Right ventricle myocardium superior (tissue), 1 donor: ENCODE measurements at regions not wholly inside any gene's neighbourhood (a gene's known extent, or its start where the extent isn't known, plus 50 kb on each side); places are given as distances from the start of the nearest gene placed in this dataset.
A peak's percentile ranks its signal among the peaks of the same experiment; 100 is the strongest.

Experiments
- ATAC-seq: fragments of 200-7000 bp; cut with Tn5 transposase; one replicate; pipeline ENCODE4 v1.9.1; 2020; ENCODE audit warnings: mild to moderate bottlenecking; ENCODE audit not compliant: poor library complexity
- DNase-seq: peaks from one replicate; pipeline ENCODE4 v3.0.0-alpha.2; 2020
- intact Hi-C: fragments of 100-400 bp; cut with DNase I; formaldehyde crosslinking; loops from one replicate; pipeline ENCODE4 v1.11.2; 2022
- donor health status: DM: no; HTN: yes; CAD: no; lungs with severe emphysema.

DNA sequence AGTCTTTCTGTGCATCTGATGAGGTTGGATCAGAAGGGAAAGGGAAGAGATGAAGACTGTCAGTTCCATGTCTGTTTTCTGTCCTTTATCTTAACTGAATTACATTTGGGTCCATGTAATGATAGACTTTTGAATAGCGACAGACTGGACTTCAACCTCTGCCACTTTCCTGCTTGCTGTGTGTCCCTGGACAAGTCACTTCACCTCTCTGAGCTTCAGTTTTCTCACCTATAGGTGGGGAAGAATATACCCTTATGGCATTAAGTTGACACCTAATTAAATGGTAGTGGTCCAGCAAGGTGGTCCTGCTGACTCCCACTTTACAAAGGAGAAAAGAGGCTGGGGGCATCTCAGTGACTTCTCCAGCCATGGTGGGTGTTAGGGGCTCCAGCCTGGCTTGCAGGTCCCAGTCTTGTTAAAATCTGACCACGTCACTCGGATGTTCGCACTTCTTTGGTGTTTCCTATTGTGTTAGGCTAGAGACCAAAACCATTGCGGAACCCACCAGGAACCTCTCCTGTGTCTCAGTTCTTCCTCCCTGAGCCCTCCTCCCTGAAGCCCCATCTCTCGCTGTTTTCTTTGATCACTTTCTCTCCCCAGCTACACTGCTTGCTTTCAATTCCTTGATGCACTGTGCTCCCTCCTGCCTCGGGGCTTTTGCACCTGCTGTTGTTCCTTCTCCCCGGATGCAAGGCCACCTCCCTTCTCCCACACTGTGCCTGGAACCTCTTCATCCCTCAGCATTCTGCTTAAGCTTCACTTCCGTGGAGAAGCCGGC lies 256.5 kb downstream of the NSG2 start:
- ATAC-seq (no peak), DNase-seq (no peak)
- intact Hi-C loops = no loop called here

DNA sequence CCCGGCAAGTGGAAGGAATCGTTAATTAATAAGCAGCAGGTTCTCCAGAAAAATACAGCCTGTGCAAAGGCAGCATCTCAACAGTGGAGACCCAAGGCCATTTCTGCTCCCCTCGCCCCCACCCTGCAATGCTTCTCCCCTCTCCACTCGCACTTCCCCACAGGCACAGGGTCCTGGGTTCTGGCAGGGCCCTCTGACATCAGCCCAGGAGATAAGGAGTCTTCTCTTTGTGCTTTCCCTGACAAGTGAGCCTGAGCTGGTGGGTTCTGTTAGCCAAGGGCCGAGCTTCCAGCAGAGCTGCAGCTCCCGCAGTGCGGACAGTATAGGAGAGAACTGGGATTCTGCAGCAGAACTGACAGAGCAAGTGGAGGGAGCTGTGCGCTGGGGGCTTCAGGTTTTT lies 257.5 kb downstream of the NSG2 start:
- intact Hi-C loops = no loop called here
- DNase-seq (no peak), ATAC-seq (no peak)

DNA sequence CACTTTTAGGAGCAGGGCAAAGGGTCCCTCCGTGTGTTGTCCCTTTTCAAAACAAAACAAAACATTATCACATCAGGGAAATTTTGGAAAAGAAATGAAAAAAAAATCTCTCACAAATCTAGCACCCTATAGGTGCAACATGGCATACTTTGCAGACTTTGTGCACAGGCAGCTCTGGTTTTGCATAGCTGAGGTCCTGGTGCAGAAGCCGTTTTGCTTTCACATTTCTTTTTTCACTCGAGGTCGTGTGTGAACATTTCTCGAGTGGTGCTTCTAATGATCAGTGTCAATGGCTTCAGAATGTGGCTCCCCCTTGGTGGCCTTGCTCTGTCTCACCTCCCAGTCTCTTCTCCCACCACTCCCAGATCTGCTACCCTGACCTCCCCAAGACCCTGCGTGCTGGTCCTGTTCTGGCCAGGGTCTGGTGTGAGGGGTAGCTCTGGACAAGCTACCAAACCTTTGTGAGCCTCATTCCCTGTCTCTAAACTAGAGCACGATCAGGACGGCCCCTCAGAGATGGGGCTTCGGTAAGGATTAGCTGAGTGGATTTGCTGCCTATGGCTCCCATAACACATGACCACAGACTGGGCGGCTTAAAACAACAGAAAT lies 258.0 kb downstream of the NSG2 start:
- DNase-seq (no peak), ATAC-seq (no peak)
- intact Hi-C loops = no loop called here

DNA sequence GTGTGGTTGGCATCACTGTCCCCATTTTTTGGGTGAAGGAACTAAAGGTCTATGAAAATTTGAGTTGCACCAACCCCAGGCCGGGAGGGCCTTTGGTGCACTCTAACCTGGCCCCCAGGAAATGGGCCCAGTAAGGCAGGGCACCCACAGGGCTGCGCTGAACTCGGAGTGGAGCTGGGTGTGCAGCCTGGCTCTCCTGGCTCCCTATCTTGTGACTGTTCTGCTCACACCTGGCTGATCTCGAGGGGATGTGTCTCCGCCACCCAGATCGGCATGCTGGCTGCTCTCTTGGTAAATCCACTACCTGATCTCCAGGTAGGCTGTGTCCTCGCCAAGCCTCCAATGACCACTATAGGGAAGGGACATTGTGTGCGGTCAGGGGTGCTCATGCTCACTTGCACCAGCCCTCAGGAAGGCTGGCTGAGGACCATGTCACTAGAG lies 259.8 kb downstream of the NSG2 start:
- intact Hi-C loops = no loop called here
- ATAC-seq (no peak), DNase-seq (no peak)

DNA sequence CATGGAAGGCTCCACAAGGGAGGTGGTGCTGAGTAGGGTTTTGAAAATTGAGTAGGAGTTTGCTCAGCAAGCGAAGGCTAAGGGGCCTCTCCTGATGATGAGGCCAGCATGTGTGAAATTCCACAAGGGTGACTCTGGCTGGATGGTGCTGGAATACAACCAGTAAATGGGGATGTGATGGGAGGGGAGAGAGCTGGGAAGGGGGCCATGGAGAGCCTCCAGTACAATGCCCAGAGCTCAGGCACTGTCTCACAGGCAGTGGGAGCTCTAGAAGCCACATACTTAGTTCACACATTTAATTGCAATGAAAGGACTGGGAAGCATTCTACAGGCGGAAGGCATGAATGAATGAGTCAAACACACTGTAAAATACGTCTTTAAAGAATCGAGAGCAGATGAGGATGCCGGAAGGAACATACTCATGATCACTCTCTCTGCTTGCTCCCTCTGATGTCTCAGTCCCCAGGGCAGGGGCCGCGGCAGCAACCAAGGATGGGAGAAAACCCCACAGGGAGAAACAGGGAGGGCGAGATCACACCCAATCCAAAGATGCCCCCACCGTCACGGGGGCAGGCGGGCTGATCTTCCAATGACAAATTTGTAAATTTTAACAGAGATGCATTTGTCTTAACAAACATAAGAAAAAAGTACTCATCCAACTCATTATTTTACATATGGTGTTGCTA lies 261.0 kb downstream of the NSG2 start:
- intact Hi-C loops = no loop called here
- DNase-seq (no peak), ATAC-seq (no peak)

DNA sequence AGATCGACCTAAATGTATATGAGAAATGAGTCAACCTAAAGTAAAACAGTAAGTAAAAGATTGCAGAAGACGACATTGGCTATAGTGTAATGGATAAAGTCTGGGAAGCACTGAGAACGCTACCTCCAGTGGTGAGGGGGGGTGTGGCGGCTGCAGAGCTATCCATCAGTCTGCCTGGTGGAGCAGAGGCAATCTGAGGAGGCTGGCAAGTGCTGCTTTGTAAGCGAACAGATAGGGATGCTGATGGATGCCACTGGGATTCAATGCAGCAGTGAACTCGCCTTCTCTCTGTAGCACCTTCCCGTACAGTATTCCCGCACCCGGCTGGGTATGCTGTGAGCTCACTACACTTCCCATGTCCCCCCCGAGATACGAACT lies 261.5 kb downstream of the NSG2 start:
- DNase-seq (no peak), ATAC-seq (no peak)
- intact Hi-C loops = no loop called here

DNA sequence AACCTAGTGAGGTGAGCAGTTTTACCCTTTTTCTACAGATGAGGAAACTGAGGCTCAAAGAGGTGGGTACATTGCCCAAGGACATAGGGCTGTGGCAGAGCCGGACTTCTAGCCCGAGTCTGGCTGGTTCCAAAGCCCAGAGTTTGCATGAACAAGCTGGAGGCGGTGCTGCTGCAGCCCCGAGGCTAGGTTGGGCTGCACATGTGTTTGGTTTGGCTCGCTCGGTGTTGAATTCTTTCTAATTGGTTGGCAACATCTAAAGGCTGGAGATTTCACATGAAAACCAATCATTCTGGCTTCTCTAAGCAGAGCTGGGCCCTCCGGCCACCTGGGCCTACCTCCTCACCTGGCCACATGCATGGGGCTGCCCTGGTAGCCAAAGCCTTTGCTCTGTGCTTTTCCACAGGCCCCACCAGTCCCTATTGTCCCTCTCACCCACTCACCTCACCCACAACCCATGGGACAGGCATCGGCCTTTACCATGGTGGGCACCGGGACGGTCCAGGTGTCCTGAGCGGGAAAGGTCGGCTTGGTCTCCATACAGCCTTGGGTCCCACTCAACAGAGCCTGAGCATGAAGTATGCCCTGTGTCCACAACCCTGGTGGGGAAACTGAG lies 262.3 kb downstream of the NSG2 start:
- no peak for DNase-seq
- intact Hi-C loops = no loop called here
- no peak for ATAC-seq

DNA sequence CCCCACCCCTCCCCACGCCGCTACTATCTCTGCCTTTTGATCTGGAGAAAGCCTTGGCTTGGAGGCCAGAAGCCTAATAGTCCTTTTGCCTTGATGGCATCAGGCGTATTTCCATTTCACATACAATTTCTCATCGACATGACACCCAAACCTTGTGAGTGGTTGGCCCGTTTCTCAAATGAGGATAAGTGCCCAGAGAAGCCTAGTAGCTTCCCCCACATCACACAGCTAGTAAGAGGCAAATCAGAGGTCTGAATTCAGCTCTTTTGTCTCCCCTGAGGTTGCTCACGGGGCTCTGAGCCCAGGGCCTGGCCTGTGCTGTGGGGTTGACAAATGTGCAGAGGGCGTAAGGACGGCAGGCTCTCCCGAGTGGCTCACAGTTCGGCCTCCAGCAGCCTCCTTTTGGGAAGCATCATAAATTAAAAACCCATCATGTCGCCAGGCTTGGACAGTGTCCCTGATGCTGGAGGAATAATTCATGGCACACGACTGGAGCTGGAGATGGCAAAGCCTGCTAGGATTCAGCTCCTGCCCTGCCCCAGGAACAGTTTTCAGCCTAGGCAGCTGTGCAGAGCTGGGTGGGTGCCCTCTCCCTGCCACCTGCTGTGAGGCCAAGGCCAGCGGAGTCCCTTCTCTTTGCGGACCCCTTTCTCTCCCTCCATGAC lies 263.8 kb downstream of the NSG2 start:
- no peak for ATAC-seq
- no peak for DNase-seq
- intact Hi-C loops = no loop called here

DNA sequence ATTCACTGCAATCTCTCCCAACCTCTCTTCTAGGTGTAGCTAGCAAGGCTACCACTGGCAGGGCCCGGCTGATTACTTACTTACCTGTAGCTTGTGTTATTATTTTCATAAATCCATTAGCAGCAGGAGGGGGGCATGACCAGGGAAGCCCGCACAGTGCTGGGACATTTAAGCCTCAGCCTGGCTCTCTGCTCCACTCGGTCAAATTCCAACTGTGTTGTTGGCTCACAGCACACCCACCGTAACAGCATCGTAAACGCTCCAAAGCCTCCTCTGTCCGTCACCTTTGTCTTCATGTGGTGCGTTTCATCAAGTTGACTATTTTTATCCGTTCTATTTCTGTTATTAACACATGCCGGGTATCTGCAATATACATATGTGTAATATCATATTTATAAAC lies 264.7 kb downstream of the NSG2 start:
- intact Hi-C loops = loop anchor here (2.0 to 10.0 kb wide), 2 partner anchors 265 to 685 kb away; partner anchors contain the start of gene NSG2
- no peak for ATAC-seq

DNA sequence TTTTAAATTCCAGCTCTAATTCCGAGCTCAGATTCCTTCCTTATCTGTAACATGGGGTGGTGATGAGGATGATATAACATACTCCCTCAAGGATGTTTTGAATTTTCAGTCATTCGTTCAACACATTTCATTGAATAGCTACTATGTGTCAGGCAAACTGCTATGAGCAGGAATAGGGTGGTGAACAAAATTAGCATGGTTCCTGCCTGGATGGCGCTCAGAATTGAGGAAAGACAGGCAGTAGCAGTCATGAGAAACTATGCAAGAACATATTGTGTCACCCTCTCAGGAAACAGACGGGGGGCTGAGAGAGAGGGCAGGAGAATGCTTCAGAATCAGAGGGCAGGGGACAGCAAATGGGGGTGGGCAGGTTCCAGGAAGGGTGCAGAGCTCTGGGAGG lies 265.2 kb downstream of the NSG2 start:
- intact Hi-C loops = loop anchor here (2.0 to 10.0 kb wide), 2 partner anchors 266 to 686 kb away; partner anchors contain the start of gene NSG2
- DNase-seq = no peak
- ATAC-seq = no peak

More for the DNA sequence above, 264.7 kb downstream of the NSG2 start:
- no peak for DNase-seq

DNA sequence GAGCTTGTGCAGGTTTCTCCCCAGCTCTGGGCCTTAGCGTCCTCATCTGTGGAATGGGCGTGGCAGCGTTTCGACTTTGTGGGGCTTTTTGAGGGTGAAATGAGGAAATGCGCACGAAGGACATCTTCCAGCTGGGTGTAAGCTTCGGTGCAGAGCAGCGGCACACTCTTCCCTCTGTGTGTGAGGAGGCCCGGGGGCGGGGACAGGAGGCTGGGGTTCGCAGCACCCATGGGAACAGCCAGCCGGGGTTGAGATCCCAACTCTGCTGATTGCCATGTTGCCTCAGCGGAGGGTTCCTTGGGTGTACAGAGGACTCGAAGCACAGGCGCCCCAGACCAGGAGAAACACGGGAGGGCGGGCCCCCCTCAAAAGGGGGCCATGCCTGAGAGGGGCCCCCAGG lies 265.6 kb downstream of the NSG2 start:
- intact Hi-C loops = loop anchor here (2.0 to 10.0 kb wide), 2 partner anchors 266 to 686 kb away; partner anchors contain the start of gene NSG2
- no peak for ATAC-seq
- DNase-seq = no peak

DNA sequence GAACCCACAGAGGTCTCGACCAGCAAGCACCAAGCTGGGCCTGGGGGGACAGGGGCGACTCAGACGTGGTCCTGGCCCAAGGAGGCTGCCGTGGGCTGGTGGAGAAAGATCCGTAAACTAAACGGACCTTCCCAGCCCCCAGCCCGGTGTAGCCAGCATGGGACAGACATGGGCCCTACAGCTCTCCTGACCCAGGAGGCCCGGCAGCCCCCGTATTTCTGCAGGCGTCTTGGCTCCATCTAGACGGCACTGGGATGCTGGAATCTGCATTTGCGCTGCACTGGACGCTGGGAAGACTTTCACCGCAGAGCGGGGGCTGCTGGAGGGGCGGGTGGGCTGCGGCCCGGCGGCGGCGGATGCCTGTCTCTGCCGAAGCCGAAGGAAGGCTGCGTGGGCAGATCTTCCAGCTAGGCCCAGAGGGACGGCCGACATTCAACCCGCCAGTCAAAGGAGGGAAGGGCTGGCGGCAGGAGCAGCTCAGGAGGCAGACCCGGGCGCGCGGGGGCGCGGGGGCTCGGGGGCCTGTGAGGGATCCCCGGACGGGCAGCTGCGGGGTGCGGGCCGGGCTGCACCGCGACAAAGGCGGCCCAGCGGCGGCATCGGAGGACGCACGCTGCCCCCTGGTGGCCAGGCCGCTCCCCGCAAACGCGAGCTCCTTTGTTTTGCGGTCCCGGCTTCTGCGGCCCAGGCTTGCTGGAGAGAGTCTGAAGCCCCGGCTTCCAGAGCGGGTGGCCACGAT lies 266.2 kb downstream of the NSG2 start:
- peak; percentile 83 for DNase-seq
- ATAC-seq = peak; percentile 92
- intact Hi-C loops = loop anchor here (2.0 to 10.0 kb wide), 2 partner anchors 267 to 687 kb away; partner anchors contain the start of gene NSG2

DNA sequence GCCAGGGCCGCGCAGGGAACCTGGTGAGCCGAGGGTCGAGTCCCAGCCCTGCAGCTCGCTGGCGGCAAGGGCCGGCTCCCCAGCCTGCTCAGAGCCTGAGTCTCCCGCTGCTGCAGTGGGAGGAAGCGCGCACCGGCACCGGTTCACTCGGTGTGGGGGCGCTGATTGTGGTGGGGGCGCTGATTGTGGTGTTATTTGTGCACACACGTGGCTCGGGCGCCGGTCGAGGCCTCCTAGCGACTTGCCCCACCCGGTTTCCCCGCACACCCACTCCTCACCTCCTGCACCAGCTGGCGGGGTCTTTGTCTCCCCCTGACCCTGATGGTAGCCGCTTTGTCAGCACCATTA lies 266.7 kb downstream of the NSG2 start:
- DNase-seq (no peak), ATAC-seq (no peak)

DNA sequence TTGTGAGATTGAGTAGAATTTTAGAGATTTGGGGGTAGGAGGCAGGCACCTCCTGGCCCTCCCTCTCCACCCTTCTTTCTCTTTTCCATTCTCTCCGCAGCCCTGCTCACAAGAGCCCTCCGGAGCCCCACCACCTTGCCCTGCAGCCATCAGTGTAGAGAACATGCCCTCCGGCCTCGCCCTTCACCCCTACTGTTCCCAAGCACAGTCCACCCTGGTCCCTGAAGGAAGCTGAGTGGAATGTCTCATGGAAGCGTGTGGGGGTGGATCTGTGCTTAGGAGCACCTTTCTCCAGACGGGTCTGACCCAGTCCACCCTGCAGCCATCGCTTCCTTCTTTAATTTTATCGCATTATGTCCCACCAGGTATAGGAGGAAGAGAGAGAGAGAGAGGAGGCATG lies 267.1 kb downstream of the NSG2 start:
- no peak for ATAC-seq
- intact Hi-C loops = loop anchor here (10.0 kb wide), 1 partner anchor 688 kb away; no protein-coding TSS in a partner anchor
- no peak for DNase-seq

More for the DNA sequence above, 266.7 kb downstream of the NSG2 start:
- intact Hi-C loops = loop anchor here (10.0 kb wide), 1 partner anchor 687 kb away; no protein-coding TSS in a partner anchor

DNA sequence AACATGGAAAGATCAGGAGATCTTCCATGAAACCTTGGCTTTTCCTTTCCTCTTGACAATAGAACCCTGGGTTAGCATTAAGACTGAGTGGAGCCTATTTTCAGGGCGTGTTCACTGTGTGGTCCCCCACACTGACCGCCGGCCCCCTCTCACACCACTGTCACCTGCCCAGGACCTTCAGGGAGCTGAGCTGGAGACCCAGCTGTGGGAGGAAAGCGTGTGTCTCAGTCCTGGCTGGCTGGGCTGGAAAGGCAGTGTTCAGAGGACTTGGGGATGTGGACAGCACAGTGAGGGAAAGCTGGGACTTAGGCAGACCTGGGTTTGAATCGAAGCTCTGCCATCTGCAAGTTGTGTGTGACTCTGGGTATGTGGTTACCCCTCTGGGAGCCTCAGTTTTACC lies 268.1 kb downstream of the NSG2 start:
- intact Hi-C loops = loop anchor here (10.0 kb wide), 1 partner anchor 689 kb away; no protein-coding TSS in a partner anchor
- ATAC-seq = no peak
- DNase-seq = no peak

DNA sequence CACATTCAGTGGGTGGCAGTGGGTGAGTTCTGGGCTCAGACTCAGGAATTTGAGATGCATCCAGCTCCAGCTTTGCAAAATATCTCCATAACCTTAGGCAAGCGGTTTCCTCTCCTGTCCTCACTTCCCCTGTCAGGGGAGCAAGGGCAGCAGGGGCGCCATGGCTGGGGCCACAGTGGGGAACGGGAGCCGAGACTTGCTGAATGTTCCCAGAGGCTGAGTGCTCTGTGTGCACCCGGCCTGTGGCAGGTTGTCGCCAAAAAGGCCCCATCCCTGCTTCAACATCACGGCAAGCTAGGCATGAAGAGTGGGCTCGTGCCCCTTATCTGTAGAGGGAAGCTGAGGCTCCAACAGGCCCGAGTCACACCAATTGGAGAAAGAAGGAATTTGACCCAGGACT lies 268.8 kb downstream of the NSG2 start:
- DNase-seq (no peak), ATAC-seq (no peak)

DNA sequence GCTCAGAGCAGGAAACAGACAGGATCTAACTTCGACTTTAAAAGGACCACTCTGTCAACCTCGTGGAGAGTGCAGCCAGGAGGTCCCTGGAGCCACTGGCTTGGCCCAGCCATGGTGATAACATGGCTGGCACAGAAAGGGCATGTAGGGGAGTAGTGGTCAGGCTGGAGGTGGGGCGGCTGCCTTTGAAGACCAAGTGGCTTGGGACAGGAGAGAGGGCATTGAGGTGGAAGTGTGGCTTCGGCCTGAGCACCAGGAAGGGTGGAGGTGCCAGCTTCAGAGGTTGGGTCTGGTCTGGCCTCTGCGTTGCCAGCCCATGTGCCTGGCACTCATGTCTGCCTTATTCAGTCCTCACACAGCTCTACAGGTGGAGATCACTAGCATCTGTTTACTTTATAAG lies 270.0 kb downstream of the NSG2 start:
- DNase-seq (no peak), ATAC-seq (no peak)
- intact Hi-C loops = loop anchor here (10.0 kb wide), 1 partner anchor 691 kb away; no protein-coding TSS in a partner anchor

More for the DNA sequence above, 268.8 kb downstream of the NSG2 start:
- intact Hi-C loops = loop anchor here (10.0 kb wide), 1 partner anchor 689 kb away; no protein-coding TSS in a partner anchor

DNA sequence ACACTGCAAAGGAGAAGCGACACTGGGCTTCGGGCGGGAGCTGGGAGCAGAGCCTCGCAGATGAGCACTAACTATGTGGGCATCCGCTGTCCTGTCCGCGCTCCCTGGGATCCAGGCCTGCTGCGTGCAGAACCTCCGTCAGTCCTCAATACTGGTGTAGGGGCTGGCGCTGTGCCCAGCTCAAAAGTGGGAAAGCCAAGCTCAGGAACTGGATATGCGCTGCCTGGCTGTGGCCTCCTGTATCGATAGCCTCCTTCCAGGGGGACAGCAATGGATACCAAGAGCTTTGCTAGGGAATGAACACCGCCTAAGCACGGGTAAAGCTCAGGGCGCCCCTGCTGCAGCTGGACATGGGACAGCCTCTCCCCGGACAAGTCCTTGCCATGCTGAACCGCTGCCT lies 270.4 kb downstream of the NSG2 start:
- ATAC-seq (no peak), DNase-seq (no peak)
- intact Hi-C loops = loop anchor here (10.0 kb wide), 1 partner anchor 691 kb away; no protein-coding TSS in a partner anchor
